GM12878 (cell line): ENCODE measurements at regions not wholly inside any gene's neighbourhood (a gene's known extent, or its start where the extent isn't known, plus 50 kb on each side); places are given as distances from the start of the nearest gene placed in this dataset.

Source experiments
- ATAC-seq: fragments of 200-7000 bp; cut with Tn5 transposase; 3 replicates; pipeline ENCODE4 v1.9.1; 2020; ENCODE audit warnings: mild to moderate bottlenecking, moderate library complexity
- BruUV-seq: library from RNA; stranded (reverse); fragments of 400-500 nt; replicated peaks from 2 replicates; lab custom pipeline; 2021; lab: Mats Ljungman, UMichigan
- CTCF ChIA-PET: fragments of 300-600 bp; sonication (Branson Sonifier 250); formaldehyde crosslinking; extraction: SDS; loops from one replicate; lab custom pipeline; 2021; ENCODE audit warnings: inconsistent platforms; lab: Yijun Ruan, JAX
- POLR2A ChIA-PET: fragments of 350-600 bp; formaldehyde crosslinking; extraction: SDS; loops from one replicate; lab custom pipeline; 2021; ENCODE audit warnings: inconsistent platforms; lab: Charles Lee
- RAD21 ChIA-PET: fragments of 300-600 bp; sonication (Branson Sonifier 250); formaldehyde crosslinking; loops from one replicate; lab custom pipeline; 2023; ENCODE audit warnings: antibody characterized with exemption; ENCODE audit not compliant: unreplicated experiment; lab: Charles Lee
- SMC1A ChIA-PET: fragments of 300-600 bp; sonication (Branson Sonifier 250); formaldehyde crosslinking; loops from one replicate; lab custom pipeline; 2023; ENCODE audit not compliant: unreplicated experiment, uncharacterized antibody; lab: Charles Lee
- DNase-seq: peaks from one replicate; pipeline ENCODE4 v3.0.0-alpha.2; 2011; ENCODE audit warnings: low read depth, low spot score
- FAIRE-seq: peaks from 3 replicates; lab custom pipeline; 2011; peaks lifted over from hg19 to GRCh38; lab: Jason Lieb, UNC
- H2AFZ ChIP-seq: 2 replicates; pipeline ENCODE4 v1.6.0; 2011; ENCODE audit warnings: low read depth, low read length, control low read depth; ENCODE audit not compliant: control insufficient read depth
- H3K27ac ChIP-seq: 2 replicates; pipeline ENCODE4 v1.5.1; 2011; ENCODE audit warnings: control low read depth; ENCODE audit not compliant: control insufficient read depth, insufficient read depth
- H3K27me3 ChIP-seq, 2 experiments: replicated peaks in 1 of 2; 2 replicates each; pipeline versions ENCODE4 v1.6.0 to v1.6.1; 2011; ENCODE audit warnings: low read length in 1 of 2; ENCODE audit not compliant: control insufficient read depth in 2 of 2, insufficient read depth in 2 of 2
- H3K36me3 ChIP-seq, 2 experiments: 2 replicates each; pipeline ENCODE4 v1.5.1; 2011; ENCODE audit warnings: low read length in 1 of 2; ENCODE audit not compliant: control insufficient read depth in 2 of 2, insufficient read depth in 2 of 2
- H3K4me1 ChIP-seq: 2 replicates; pipeline ENCODE4 v1.6.1; 2011; ENCODE audit warnings: mild to moderate bottlenecking, low read length, moderate library complexity, mixed read lengths; ENCODE audit not compliant: control insufficient read depth, insufficient read depth
- H3K4me2 ChIP-seq: 2 replicates; pipeline ENCODE4 v1.6.0; 2011; ENCODE audit warnings: control low read depth; ENCODE audit not compliant: control insufficient read depth, insufficient read depth
- H3K4me3 ChIP-seq: fragments of 200-600 bp; sonication (generic); 2 replicates; pipeline ENCODE4 v1.5.1; 2016
- H3K79me2 ChIP-seq: 2 replicates; pipeline ENCODE4 v1.6.0; 2011; ENCODE audit warnings: low read length; ENCODE audit not compliant: control insufficient read depth, insufficient read depth
- H3K9ac ChIP-seq: 2 replicates; pipeline ENCODE4 v1.8.0; 2011; ENCODE audit warnings: low read length, control low read depth, mixed read lengths; ENCODE audit not compliant: control insufficient read depth, insufficient read depth
- H3K9me3 ChIP-seq: replicated peaks from 3 replicates; pipeline ENCODE4 v1.5.1; 2011; ENCODE audit warnings: mild to moderate bottlenecking, low read length; ENCODE audit not compliant: control insufficient read depth, insufficient read depth
- H4K20me1 ChIP-seq: 2 replicates; pipeline ENCODE4 v1.6.0; 2011; ENCODE audit not compliant: control insufficient read depth, insufficient read depth
- PML ChIP-seq: IDR thresholded peaks from 2 replicates; pipeline ENCODE4 v1.6.1; 2012; ENCODE audit warnings: low read length, inconsistent platforms
- RBBP5 ChIP-seq: fragments of 200-600 bp; sonication (generic); conservative IDR thresholded peaks from 2 replicates; pipeline ENCODE4 v1.6.1; 2016
- TCF12 ChIP-seq: IDR thresholded peaks from 2 replicates; pipeline ENCODE4 v1.6.1; 2011; ENCODE audit warnings: low read depth, mild to moderate bottlenecking, low read length
- ZNF592 ChIP-seq: fragments of 450-650 bp; IDR thresholded peaks from 2 replicates; pipeline ENCODE4 v1.6.1; 2017; ENCODE audit warnings: mild to moderate bottlenecking, moderate library complexity
- WGBS: methylation state at CpG from one replicate; pipeline ENCODE4 v1.1.6; 2016; ENCODE audit warnings: low lambda C conversion rate; ENCODE audit not compliant: insufficient replicate concordance, insufficient coverage; ENCODE audit errors: missing lambda C conversion rate; 5-methylcytosine and 5-hydroxymethylcytosine counted together
- in situ Hi-C: fragments of 300-500 bp; cut with MboI; formaldehyde crosslinking; loops from 9 replicates; pipeline ENCODE4 v1.14.3; 2018; ENCODE audit warnings: mixed read lengths
- intact Hi-C: fragments of 100-400 bp; cut with micrococcal nuclease; formaldehyde crosslinking; loops from one replicate; pipeline ENCODE4 v1.14.2; 2022; ENCODE audit not compliant: unreplicated experiment

GRCh38 chr7:156107957-156108356 lies 295.7 kb upstream of the SHH start:
- intact Hi-C loops = no loop called here

More at GRCh38 chr7:156107957-156108356, 295.7 kb upstream of the SHH start:
- H3K9ac ChIP-seq = no peak overlapping the region
- H3K27ac ChIP-seq = no peak overlapping the region
- ChIA-PET POLR2A (no interaction called here), SMC1A (no interaction called here), CTCF (no interaction called here), RAD21 (no interaction called here)
- H3K36me3 ChIP-seq = no peaks in the 10 kb centered on the region
- H2AFZ ChIP-seq = no peak overlapping the region
- in situ Hi-C loops = no loop called here
- H4K20me1 ChIP-seq = no peaks in the 10 kb centered on the region
- ATAC-seq (no peak), DNase-seq (no peak)
- H3K27me3 ChIP-seq = no peaks in the 10 kb centered on the region; a peak in 1 of 4 replicates
- no peak overlapping the region for H3K4me2 ChIP-seq
- WGBS = 65% methylated on average over 17 of the region's 17 CpGs
- no peaks in the 10 kb centered on the region for H3K9me3 ChIP-seq
- no TSS peak for BruUV-seq
- H3K4me3 ChIP-seq = no peak overlapping the region
- H3K4me1 ChIP-seq = no peaks in the 10 kb centered on the region
- H3K79me2 ChIP-seq = no peaks in the 10 kb centered on the region
- TF ChIP-seq RBBP5 (no peak), ZNF592 (no peak), PML (no peak), TCF12 (no peak)
- TF ChIP-seq, all 136 proteins: peak for 0
- no peak for FAIRE-seq
